GM12878 (cell line): ENCODE measurements at regions not wholly inside any gene's neighbourhood (a gene's known extent, or its start where the extent isn't known, plus 50 kb on each side); places are given as distances from the start of the nearest gene placed in this dataset.
"Not testable (repeated sequence)": the region's sequence is repeated elsewhere in the genome, so short reads cannot be mapped to it uniquely, and the experiment has no call there.

Source experiments
- FOXK2 ChIP-seq: fragments of 450-650 bp; IDR thresholded peaks from 2 replicates; pipeline ENCODE4 v1.6.1; 2017; ENCODE audit warnings: mild to moderate bottlenecking, moderate library complexity
- GABPA ChIP-seq: IDR thresholded peaks from 2 replicates; pipeline ENCODE4 v1.6.1; 2014; ENCODE audit warnings: antibody characterized with exemption, low read depth, mild to moderate bottlenecking, inconsistent platforms
- NR2C2 ChIP-seq: IDR thresholded peaks from 2 replicates; pipeline ENCODE4 v1.6.1; 2011; ENCODE audit warnings: borderline replicate concordance, low read depth; ENCODE audit not compliant: control insufficient read depth, insufficient read length
- PAX8 ChIP-seq: fragments of 450-650 bp; IDR thresholded peaks from 2 replicates; pipeline ENCODE4 v1.6.1; 2017; ENCODE audit warnings: mild to moderate bottlenecking, moderate library complexity
- POLR2AphosphoS5 ChIP-seq: IDR thresholded peaks from 2 replicates; pipeline ENCODE4 v1.6.1; 2011; ENCODE audit warnings: mild to moderate bottlenecking, low read length, inconsistent platforms
- RAD21 ChIP-seq: IDR thresholded peaks from 2 replicates; pipeline ENCODE4 v1.6.1; 2011; ENCODE audit warnings: mild to moderate bottlenecking, low read depth, low read length, moderate library complexity; ENCODE audit not compliant: insufficient read depth
- SIN3A ChIP-seq: IDR thresholded peaks from 2 replicates; pipeline ENCODE4 v1.6.1; 2012; ENCODE audit warnings: low read depth, low read length, improper control_type of control experiment
- SP1 ChIP-seq: IDR thresholded peaks from one replicate; pipeline ENCODE4 v1.6.1; 2011; ENCODE audit warnings: low read depth, low read length
- SRF ChIP-seq, 2 experiments: IDR thresholded peaks; 2 replicates each; pipeline ENCODE4 v1.6.1; 2011; ENCODE audit warnings: low read depth in 2 of 2, low read length in 2 of 2, mild to moderate bottlenecking in 1 of 2, moderate library complexity in 1 of 2
- TAF1 ChIP-seq: IDR thresholded peaks from 2 replicates; pipeline ENCODE4 v1.6.1; 2011; ENCODE audit warnings: mild to moderate bottlenecking, low read depth, low read length, borderline replicate concordance
- TF ChIP-seq, protein P1 (sequence below), 3 experiments: IDR thresholded peaks in 2 of 3; conservative IDR thresholded peaks in 1 of 3; 2 replicates each; pipeline ENCODE4 v1.5.1; 2011; ENCODE audit warnings: low read depth in 3 of 3, low read length in 3 of 3, mild to moderate bottlenecking in 3 of 3, control low read depth in 2 of 3, moderate library complexity in 2 of 3, inconsistent platforms in 1 of 3, mixed read lengths in 1 of 3; ENCODE audit not compliant: control insufficient read depth in 2 of 3, insufficient read depth in 1 of 3; ENCODE audit errors: extremely low read depth in 1 of 3
- TF ChIP-seq, protein P2 (sequence below): fragments of 450-650 bp; IDR thresholded peaks from 2 replicates; pipeline ENCODE4 v1.6.1; 2016; ENCODE audit warnings: mild to moderate bottlenecking, moderate library complexity, borderline replicate concordance
- TF ChIP-seq, protein P3 (sequence below): IDR thresholded peaks from 2 replicates; pipeline ENCODE4 v1.6.1; 2011; ENCODE audit warnings: low read depth, low read length, improper control_type of control experiment, borderline replicate concordance

DNA sequence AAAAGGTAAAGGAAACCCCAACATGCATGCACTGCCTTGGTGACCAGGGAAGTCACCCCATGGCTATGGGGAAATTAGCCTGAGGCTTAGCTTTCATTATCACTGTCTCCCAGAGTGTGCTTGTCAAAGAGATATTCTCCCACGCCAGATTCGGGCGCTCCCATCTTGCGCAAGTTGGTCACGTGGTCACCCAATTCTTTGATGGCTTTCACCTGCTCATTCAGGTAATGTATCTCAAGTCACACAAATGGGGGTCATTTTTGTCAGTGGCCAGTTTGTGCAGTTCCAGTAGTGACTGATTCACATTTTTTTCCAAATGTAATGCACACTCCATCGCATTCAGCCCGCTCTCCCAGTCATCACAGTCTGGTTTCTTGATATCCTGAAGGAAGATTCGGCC lies 107.6 kb upstream of the UBE2E3 start:
- not testable (repeated sequence) for TF ChIP-seq GABPA; TAF1; FOXK2; SIN3A; POLR2AphosphoS5; NR2C2; RAD21; PAX8; SRF (IDR thresholded peaks at IDR 0.05; ENCODE audit: low read depth in 2 of 2, low read length in 2 of 2); SP1
- TF ChIP-seq, protein P1, sequence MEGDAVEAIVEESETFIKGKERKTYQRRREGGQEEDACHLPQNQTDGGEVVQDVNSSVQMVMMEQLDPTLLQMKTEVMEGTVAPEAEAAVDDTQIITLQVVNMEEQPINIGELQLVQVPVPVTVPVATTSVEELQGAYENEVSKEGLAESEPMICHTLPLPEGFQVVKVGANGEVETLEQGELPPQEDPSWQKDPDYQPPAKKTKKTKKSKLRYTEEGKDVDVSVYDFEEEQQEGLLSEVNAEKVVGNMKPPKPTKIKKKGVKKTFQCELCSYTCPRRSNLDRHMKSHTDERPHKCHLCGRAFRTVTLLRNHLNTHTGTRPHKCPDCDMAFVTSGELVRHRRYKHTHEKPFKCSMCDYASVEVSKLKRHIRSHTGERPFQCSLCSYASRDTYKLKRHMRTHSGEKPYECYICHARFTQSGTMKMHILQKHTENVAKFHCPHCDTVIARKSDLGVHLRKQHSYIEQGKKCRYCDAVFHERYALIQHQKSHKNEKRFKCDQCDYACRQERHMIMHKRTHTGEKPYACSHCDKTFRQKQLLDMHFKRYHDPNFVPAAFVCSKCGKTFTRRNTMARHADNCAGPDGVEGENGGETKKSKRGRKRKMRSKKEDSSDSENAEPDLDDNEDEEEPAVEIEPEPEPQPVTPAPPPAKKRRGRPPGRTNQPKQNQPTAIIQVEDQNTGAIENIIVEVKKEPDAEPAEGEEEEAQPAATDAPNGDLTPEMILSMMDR (IDR thresholded peaks at IDR 0.05 in 2 of 3, conservative IDR thresholded peaks at IDR 0.05 in 1 of 3; ENCODE audit: control insufficient read depth in 2 of 3, extremely low read depth in 1 of 3, insufficient read depth in 1 of 3, low read depth in 3 of 3, low read length in 3 of 3) = not testable (repeated sequence)
- TF ChIP-seq, protein P2, sequence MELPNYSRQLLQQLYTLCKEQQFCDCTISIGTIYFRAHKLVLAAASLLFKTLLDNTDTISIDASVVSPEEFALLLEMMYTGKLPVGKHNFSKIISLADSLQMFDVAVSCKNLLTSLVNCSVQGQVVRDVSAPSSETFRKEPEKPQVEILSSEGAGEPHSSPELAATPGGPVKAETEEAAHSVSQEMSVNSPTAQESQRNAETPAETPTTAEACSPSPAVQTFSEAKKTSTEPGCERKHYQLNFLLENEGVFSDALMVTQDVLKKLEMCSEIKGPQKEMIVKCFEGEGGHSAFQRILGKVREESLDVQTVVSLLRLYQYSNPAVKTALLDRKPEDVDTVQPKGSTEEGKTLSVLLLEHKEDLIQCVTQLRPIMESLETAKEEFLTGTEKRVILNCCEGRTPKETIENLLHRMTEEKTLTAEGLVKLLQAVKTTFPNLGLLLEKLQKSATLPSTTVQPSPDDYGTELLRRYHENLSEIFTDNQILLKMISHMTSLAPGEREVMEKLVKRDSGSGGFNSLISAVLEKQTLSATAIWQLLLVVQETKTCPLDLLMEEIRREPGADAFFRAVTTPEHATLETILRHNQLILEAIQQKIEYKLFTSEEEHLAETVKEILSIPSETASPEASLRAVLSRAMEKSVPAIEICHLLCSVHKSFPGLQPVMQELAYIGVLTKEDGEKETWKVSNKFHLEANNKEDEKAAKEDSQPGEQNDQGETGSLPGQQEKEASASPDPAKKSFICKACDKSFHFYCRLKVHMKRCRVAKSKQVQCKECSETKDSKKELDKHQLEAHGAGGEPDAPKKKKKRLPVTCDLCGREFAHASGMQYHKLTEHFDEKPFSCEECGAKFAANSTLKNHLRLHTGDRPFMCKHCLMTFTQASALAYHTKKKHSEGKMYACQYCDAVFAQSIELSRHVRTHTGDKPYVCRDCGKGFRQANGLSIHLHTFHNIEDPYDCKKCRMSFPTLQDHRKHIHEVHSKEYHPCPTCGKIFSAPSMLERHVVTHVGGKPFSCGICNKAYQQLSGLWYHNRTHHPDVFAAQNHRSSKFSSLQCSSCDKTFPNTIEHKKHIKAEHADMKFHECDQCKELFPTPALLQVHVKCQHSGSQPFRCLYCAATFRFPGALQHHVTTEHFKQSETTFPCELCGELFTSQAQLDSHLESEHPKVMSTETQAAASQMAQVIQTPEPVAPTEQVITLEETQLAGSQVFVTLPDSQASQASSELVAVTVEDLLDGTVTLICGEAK = not testable (repeated sequence)
- TF ChIP-seq, protein P3, sequence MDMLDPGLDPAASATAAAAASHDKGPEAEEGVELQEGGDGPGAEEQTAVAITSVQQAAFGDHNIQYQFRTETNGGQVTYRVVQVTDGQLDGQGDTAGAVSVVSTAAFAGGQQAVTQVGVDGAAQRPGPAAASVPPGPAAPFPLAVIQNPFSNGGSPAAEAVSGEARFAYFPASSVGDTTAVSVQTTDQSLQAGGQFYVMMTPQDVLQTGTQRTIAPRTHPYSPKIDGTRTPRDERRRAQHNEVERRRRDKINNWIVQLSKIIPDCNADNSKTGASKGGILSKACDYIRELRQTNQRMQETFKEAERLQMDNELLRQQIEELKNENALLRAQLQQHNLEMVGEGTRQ = not testable (repeated sequence)
